ENCODE measurements at regions not wholly inside any gene's neighbourhood (a gene's known extent, or its start where the extent isn't known, plus 50 kb on each side); places are given as distances from the start of the nearest gene placed in this dataset.

- TF ChIP-seq, protein P1, sequence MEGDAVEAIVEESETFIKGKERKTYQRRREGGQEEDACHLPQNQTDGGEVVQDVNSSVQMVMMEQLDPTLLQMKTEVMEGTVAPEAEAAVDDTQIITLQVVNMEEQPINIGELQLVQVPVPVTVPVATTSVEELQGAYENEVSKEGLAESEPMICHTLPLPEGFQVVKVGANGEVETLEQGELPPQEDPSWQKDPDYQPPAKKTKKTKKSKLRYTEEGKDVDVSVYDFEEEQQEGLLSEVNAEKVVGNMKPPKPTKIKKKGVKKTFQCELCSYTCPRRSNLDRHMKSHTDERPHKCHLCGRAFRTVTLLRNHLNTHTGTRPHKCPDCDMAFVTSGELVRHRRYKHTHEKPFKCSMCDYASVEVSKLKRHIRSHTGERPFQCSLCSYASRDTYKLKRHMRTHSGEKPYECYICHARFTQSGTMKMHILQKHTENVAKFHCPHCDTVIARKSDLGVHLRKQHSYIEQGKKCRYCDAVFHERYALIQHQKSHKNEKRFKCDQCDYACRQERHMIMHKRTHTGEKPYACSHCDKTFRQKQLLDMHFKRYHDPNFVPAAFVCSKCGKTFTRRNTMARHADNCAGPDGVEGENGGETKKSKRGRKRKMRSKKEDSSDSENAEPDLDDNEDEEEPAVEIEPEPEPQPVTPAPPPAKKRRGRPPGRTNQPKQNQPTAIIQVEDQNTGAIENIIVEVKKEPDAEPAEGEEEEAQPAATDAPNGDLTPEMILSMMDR (IDR thresholded peaks at IDR 0.05) = no peak
- TF ChIP-seq POLR2A (IDR thresholded peaks at IDR 0.05) = no peak
- TF ChIP-seq POLR2AphosphoS5 (IDR thresholded peaks at IDR 0.05; ENCODE audit: insufficient read depth in 1 of 2, low read depth in 1 of 2) = no peak
Measured at GRCh38 chr20:12311094-12311865, 393.6 kb downstream of the BTBD3 start.

Measured in vagina (tissue), 2 donors.